HUES48 (cell line): ENCODE measurements at regions not wholly inside any gene's neighbourhood (a gene's known extent, or its start where the extent isn't known, plus 50 kb on each side); places are given as distances from the start of the nearest gene placed in this dataset.

Source experiments
- H3K27ac ChIP-seq: one replicate; pipeline ENCODE4 v1.7.0; 2013; ENCODE audit warnings: low read depth, low read length, inconsistent platforms
- H3K27me3 ChIP-seq: 2 replicates; pipeline ENCODE4 v1.6.1; 2013; ENCODE audit warnings: mild to moderate bottlenecking, low read length; ENCODE audit not compliant: control insufficient read depth, insufficient read depth
- H3K36me3 ChIP-seq: 2 replicates; pipeline ENCODE4 v1.6.1; 2013; ENCODE audit warnings: low read length; ENCODE audit not compliant: control insufficient read depth, insufficient read depth
- H3K4me1 ChIP-seq: 2 replicates; pipeline ENCODE4 v1.6.1; 2013; ENCODE audit warnings: mild to moderate bottlenecking, low read length; ENCODE audit not compliant: control insufficient read depth, insufficient read depth
- H3K4me3 ChIP-seq: 2 replicates; pipeline ENCODE4 v1.5.1; 2013; ENCODE audit warnings: mild to moderate bottlenecking, low read depth, low read length
- H3K9ac ChIP-seq: 2 replicates; pipeline ENCODE4 v1.6.1; 2013; ENCODE audit warnings: mild to moderate bottlenecking, low read depth, low read length, moderate library complexity
- H3K9me3 ChIP-seq: 2 replicates; pipeline ENCODE4 v1.6.1; 2013; ENCODE audit warnings: low read length; ENCODE audit not compliant: control insufficient read depth, insufficient read depth

DNA sequence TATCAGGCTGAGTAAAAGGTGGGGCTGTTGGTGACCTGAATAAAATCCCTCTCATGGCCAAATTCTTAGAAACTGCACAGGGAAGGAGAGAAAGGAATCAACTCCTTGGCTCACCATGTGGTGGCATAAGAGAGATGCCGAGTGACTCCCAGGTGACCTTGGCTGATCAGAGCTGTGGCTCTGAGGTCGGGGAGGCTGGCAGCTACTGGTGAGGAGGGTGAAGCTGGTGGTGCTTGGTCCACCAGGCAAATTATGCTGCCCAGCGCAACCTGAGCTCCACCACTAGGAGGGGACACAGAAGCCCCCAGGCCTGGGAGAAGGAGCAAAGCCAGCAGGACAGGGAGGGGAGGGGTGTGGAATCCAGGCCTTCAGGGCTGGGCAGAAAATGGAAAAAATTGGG lies 111.2 kb upstream of the IL12B start:
- H3K36me3 ChIP-seq, result no peaks in the 10 kb centered on the region
- H3K9ac ChIP-seq, result no peak overlapping the region
- no peak overlapping the region for H3K27ac ChIP-seq
- no peaks in the 10 kb centered on the region for H3K27me3 ChIP-seq
- no peak overlapping the region for H3K4me3 ChIP-seq
- H3K9me3 ChIP-seq, result no peaks in the 10 kb centered on the region
- H3K4me1 ChIP-seq, result peaks cover 14% of the 10 kb centered on the region; the same call in 1 of the 2 replicates

DNA sequence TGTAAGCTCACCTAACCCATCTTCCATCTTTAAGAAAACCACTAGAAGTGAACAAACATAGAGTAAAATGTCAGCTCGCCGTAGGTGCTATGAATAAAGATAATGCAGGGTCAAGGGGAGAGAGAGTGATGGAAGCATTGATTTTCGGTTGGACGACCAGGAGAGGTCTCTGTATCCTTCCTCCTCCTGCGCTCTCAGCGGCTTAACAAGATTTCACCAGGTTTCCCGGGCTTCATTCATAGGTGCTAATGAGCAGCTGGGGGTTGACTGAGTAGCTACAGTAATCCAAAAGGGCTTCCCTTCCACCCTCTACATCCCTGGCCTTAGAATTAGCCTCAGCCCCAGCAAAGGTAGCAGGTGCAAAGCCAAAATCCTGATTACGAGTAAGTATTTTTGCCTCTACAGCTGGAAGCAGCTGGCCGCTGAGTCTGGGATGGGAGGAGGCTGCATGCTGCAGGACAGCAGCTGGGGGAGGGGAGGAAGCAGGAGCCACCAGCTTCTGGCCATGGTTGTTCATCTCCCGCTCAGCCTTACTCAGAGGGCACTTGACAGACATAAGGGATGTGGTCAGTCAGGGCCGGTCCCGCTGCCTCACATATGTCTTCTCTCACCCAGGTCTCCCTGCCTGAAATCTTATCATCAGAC lies 112.0 kb upstream of the IL12B start:
- H3K36me3 ChIP-seq, result no peaks in the 10 kb centered on the region
- H3K4me3 ChIP-seq, result no peak overlapping the region
- H3K27ac ChIP-seq, result no peak overlapping the region
- no peak overlapping the region for H3K9ac ChIP-seq
- H3K27me3 ChIP-seq, result no peaks in the 10 kb centered on the region
- H3K9me3 ChIP-seq, result no peaks in the 10 kb centered on the region
- H3K4me1 ChIP-seq, result peaks cover 14% of the 10 kb centered on the region; the same call in 1 of the 2 replicates

DNA sequence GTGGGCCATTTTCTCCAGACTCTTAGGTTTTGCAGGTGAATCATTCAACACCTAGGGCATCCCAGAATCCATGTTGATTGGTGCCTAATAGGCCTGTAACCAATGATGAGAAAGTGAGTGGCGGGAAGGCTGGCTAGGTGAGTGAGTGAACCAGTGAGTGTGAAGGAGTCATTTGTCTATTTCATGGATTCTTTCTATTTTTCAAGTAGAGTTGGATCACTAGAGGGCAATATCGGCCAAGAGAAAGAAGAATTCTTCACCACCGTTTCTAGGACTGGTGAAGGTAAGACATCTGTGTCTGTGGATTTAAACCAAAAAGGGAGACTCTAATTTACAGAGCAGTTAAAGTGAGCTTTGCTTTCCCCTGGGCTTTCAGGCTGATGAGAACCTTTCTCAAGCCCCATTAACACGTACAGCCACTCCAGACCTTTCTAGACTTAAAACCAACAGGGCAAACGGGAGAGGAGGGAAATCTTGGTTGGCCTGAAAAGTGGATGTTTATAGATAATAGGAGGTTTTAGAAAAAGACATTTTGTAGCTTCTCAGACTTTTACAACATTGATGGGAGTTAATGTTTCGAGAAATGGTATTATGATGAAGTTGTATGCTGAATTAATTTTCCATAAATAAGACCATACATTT lies 114.3 kb upstream of the IL12B start:
- no peaks in the 10 kb centered on the region for H3K9me3 ChIP-seq
- no peak overlapping the region for H3K4me3 ChIP-seq
- H3K4me1 ChIP-seq, result peaks cover 14% of the 10 kb centered on the region; the same call in 1 of the 2 replicates
- H3K36me3 ChIP-seq, result no peaks in the 10 kb centered on the region
- H3K9ac ChIP-seq, result no peak overlapping the region
- no peaks in the 10 kb centered on the region for H3K27me3 ChIP-seq
- H3K27ac ChIP-seq, result no peak overlapping the region

DNA sequence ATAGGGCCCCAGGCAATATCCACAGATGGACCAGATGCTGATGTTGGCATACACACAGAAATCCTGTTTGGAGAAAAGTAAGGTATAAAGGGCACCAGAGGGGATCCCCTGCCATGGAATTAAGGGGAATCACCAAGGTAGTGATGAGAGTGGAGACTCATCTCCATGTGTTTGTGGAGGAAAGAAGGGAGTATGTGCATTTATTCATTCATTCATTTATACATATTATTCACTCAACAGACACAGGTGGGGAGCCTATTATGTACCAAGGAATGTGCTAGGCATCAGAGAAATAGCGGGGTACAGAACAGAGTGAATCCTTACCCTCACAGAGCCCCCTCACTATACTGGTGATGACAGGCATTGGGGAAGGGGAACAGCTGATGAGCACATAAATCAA lies 116.8 kb upstream of the IL12B start:
- H3K27ac ChIP-seq, result no peak overlapping the region
- no peak overlapping the region for H3K4me3 ChIP-seq
- H3K9ac ChIP-seq, result no peak overlapping the region
- no peaks in the 10 kb centered on the region for H3K27me3 ChIP-seq
- H3K9me3 ChIP-seq, result no peaks in the 10 kb centered on the region
- H3K4me1 ChIP-seq, result peaks cover 7% of the 10 kb centered on the region; the same call in 1 of the 2 replicates
- H3K36me3 ChIP-seq, result no peaks in the 10 kb centered on the region

DNA sequence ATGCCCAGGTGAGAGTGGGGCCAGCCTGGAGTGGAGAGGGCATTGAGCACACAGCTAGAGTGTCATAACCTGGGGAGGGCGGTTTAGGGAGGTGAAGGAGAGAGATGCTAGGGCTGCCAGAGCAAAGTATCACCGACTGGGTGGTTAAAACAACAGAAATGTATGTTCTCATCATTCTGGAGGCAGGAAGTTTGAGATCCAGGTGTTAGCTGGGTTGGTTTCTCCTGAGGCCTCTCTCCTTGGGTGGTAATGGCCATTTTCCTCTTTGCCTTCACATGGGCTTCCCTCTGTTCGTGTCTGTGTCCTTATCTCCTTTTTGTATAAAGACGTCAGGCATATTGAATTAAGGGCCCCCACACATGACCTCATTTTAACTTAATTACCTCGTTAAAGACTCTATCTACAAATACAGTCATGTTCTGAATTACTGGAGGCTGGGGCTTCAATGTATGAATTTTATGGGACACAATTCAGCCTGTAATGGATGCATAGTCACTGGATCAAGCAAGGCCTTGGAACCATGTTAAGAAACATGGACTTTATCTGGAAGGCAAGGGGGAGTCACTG lies 118.6 kb upstream of the IL12B start:
- H3K36me3 ChIP-seq, result no peaks in the 10 kb centered on the region
- no peak overlapping the region for H3K9ac ChIP-seq
- no peak overlapping the region for H3K27ac ChIP-seq
- H3K4me1 ChIP-seq, result no peaks in the 10 kb centered on the region
- no peaks in the 10 kb centered on the region for H3K9me3 ChIP-seq
- H3K27me3 ChIP-seq, result no peaks in the 10 kb centered on the region
- H3K4me3 ChIP-seq, result no peak overlapping the region

DNA sequence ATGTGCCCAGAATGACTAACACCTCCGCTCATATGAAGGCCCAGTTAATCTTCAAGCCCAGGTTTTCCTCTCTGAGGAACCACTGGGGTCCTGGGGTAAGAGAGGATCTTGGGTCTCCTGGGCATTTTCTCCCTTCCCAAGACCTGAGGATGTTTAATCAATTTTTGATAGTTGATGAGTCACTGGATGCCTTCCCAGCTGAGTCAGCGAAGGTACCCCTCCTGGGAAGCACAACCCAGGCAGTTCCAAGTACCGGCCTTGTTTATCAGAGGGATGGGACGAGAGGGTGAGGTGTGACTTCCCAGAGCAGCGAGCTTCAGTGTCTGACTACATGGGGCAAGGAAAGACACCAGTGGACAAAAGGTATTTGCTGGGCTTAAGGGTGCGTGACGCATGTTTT lies 119.6 kb upstream of the IL12B start:
- H3K36me3 ChIP-seq, result no peaks in the 10 kb centered on the region
- H3K27ac ChIP-seq, result no peak overlapping the region
- H3K4me3 ChIP-seq, result no peak overlapping the region
- no peaks in the 10 kb centered on the region for H3K4me1 ChIP-seq
- no peaks in the 10 kb centered on the region for H3K9me3 ChIP-seq
- no peak overlapping the region for H3K9ac ChIP-seq
- H3K27me3 ChIP-seq, result no peaks in the 10 kb centered on the region

DNA sequence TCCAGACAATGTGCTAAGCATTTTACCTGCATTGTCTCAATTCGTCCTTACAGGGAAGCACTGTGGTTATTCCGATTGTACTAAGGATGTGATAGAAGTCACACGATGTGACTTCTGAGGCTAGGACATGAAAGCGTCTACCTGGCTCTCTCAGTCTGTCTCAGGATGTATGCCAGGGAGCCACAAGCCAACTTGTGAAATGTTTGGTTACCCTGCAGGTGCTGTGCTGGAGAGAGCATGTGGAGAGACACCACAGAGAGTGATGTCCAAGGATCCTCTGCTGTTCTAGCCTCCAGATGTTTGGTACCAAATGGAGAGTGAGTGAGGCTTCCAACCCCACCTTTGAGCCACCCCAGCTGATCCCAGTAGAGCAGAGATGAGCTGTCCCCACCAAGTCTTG lies 120.1 kb upstream of the IL12B start:
- H3K36me3 ChIP-seq, result no peaks in the 10 kb centered on the region

DNA sequence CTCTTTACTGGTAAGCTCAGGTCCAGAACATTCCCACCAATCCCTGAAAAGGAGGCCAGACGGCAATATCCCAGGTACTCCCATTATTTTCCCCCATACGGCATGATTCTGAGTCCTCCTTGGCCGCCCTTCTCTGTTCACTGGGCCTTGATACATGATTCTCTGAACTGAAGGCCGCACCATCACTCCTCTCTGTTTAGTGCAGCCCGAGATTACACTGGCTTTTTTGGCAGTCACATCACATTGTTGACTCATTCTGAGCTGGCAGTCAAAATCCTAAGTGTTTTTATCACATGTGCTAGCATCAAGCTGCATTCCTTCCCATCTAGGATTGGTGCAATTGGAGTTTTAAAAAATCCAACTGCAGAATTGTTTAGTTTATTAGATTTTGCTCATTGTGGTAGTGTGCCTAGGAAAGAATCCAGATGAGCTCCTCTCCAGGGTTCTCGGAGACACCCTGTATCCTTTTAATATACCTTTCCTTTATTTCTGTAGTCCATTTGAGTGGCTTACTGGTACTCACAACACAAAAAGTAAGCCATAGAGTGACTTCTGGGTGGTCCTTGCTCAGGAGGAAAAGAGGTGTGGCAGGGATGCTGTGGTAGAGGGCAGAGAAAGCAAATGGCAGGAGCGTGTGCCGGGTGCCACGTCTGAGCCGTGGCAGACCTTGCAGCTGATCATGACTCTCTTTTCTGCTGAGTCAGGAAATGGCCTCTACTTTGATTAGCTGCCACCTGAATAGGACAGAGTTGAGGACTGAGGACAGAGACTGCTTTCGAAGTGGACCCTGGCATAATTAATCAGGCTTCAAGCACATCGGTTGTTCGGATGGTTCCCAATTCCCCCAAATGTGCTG lies 121.1 kb upstream of the IL12B start:
- Histone ChIP-seq H3K9me3 (no peaks in the 10 kb centered on the region), H3K4me3 (no peak overlapping the region), H3K27me3 (no peaks in the 10 kb centered on the region), H3K9ac (no peak overlapping the region), H3K4me1 (no peaks in the 10 kb centered on the region), H3K36me3 (no peaks in the 10 kb centered on the region), H3K27ac (no peak overlapping the region)

More for the DNA sequence above, 120.1 kb upstream of the IL12B start:
- Histone ChIP-seq H3K4me1 (no peaks in the 10 kb centered on the region), H3K9ac (no peak overlapping the region), H3K27me3 (no peaks in the 10 kb centered on the region), H3K27ac (no peak overlapping the region), H3K9me3 (no peaks in the 10 kb centered on the region), H3K4me3 (no peak overlapping the region)

DNA sequence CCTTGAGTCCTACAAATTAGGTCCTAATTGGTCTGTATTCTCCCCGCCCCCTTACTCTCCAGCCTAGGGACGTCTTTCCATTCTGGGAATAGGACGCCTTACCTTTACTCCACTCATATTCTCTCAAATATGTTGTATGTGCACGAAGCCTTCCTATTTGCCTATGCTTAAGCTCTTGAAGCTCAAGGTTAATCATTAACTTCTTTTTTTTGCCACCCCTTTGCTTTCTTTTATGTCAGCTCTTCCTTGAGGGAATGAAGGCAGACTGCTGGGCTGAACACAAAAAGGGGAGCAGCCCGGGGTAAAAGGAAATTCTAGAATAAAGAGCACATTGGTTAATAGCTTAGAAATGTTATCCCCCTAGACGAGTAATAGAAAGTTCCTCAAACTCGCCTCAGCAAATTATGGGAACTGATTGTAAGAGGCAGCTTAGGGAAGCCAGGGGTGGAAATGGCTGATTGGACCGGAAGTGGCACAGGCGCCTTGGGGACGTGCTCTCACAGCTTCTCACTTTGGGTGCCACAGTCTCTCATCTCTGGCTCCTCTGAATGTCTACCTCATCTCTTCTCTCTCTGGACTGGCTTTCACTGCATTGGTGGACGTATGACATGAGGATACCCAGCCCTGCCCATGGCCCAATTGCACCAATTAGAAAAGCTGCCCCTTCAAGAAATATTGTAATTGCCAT lies 122.3 kb upstream of the IL12B start:
- Histone ChIP-seq H3K27ac (no peak overlapping the region), H3K4me1 (no peaks in the 10 kb centered on the region), H3K4me3 (no peak overlapping the region), H3K27me3 (no peaks in the 10 kb centered on the region), H3K9me3 (no peaks in the 10 kb centered on the region), H3K9ac (no peak overlapping the region), H3K36me3 (no peaks in the 10 kb centered on the region)

DNA sequence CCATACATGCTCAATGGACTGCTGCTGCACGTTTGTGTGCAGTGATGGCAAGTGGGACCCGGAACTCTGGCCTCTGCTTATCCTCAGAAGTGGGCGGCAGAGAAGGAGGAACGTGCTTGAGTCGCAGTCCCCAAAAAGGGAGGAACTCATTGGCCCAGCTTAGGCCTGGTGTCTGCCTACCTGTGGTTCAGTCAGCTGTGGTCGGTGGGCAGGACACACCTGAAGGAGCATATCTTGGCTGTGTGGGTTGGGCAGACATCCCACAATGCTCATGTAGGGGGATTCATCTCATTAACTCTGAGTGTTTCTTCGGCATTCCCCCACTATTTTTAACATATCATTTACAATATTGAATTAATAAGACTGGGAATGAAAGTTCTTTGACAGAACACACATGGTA lies 122.9 kb upstream of the IL12B start:
- no peaks in the 10 kb centered on the region for H3K4me1 ChIP-seq
- H3K4me3 ChIP-seq, result no peak overlapping the region
- no peaks in the 10 kb centered on the region for H3K27me3 ChIP-seq
- no peaks in the 10 kb centered on the region for H3K36me3 ChIP-seq
- no peak overlapping the region for H3K9ac ChIP-seq
- no peak overlapping the region for H3K27ac ChIP-seq
- H3K9me3 ChIP-seq, result no peaks in the 10 kb centered on the region
